ENCODE measurements at regions not wholly inside any gene's neighbourhood (a gene's known extent, or its start where the extent isn't known, plus 50 kb on each side); places are given as distances from the start of the nearest gene placed in this dataset.

DNA sequence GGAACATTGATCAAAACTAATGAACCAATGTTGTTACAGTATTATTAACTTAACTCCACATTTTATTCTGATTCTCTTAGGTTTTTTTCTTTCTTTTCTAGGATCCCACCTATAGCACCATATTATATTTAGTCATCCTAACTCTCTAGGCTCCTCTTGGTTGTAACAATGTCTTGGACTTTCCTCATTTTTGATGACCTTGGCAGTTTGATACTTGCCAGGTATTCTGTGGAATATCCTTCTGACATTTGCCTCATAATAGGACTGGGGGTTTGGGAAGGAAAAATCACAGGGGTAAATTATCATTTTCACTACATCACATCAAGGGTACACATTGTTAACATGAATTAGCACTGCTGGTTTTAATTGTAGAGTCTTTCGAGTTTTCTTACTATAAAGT is 851.6 kb upstream of the SOX9 start:
- FAIRE-seq (no peak), DNase-seq (ENCODE audit: low read depth, low spot score) (no peak)
- dilution Hi-C loops (cut with MboI; ENCODE audit: extremely low pct_ligation_motif_present, low sequenced_read_pairs) (no loop called here), intact Hi-C loops (cut with micrococcal nuclease) (no loop called here)
- no peak overlapping the region for H3K4me2 ChIP-seq (ENCODE audit: insufficient read depth, low read length)
- no peak overlapping the region for H3K9ac ChIP-seq (replicated peaks; ENCODE audit: extremely low read depth, insufficient read depth, low read length)
- no peak overlapping the region for H3K4me3 ChIP-seq (replicated peaks in 1 of 3; ENCODE audit: insufficient read depth in 1 of 3, low read depth in 1 of 3, low read length in 3 of 3)
- no peaks in the 10 kb centered on the region for H3K27me3 ChIP-seq (ENCODE audit: control insufficient read depth in 2 of 2, insufficient read depth in 2 of 2, low read length in 2 of 2)
- no peak overlapping the region for H3K27ac ChIP-seq (ENCODE audit: insufficient read depth, low read depth, low read length)
- TF ChIP-seq, protein P1, sequence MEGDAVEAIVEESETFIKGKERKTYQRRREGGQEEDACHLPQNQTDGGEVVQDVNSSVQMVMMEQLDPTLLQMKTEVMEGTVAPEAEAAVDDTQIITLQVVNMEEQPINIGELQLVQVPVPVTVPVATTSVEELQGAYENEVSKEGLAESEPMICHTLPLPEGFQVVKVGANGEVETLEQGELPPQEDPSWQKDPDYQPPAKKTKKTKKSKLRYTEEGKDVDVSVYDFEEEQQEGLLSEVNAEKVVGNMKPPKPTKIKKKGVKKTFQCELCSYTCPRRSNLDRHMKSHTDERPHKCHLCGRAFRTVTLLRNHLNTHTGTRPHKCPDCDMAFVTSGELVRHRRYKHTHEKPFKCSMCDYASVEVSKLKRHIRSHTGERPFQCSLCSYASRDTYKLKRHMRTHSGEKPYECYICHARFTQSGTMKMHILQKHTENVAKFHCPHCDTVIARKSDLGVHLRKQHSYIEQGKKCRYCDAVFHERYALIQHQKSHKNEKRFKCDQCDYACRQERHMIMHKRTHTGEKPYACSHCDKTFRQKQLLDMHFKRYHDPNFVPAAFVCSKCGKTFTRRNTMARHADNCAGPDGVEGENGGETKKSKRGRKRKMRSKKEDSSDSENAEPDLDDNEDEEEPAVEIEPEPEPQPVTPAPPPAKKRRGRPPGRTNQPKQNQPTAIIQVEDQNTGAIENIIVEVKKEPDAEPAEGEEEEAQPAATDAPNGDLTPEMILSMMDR (IDR thresholded peaks at IDR 0.05; ENCODE audit: extremely low read depth in 1 of 2, insufficient read depth in 1 of 2, low read depth in 1 of 2, low read length in 2 of 2) = no peak
- TF ChIP-seq, protein P2, sequence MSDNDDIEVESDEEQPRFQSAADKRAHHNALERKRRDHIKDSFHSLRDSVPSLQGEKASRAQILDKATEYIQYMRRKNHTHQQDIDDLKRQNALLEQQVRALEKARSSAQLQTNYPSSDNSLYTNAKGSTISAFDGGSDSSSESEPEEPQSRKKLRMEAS (IDR thresholded peaks at IDR 0.05; ENCODE audit: insufficient read depth, insufficient read length) = no peak
- TF ChIP-seq EZH2 (IDR thresholded peaks at IDR 0.05; ENCODE audit: borderline replicate concordance, low read depth, low read length, severe bottlenecking) = no peak
- TF ChIP-seq GATA2 (IDR thresholded peaks at IDR 0.05; ENCODE audit: insufficient read depth, insufficient read length, low read depth, low read length) = no peak
- TF ChIP-seq FOS (IDR thresholded peaks at IDR 0.05; ENCODE audit: borderline replicate concordance, insufficient read depth, low read length) = no peak
- no peak for TF ChIP-seq POLR2A (IDR thresholded peaks at IDR 0.05; ENCODE audit: low read depth, low read length)
- no peak for TF ChIP-seq MYC (IDR thresholded peaks at IDR 0.05; ENCODE audit: low read depth, low read length)
- no peaks in the 10 kb centered on the region for H3K36me3 ChIP-seq (ENCODE audit: control insufficient read depth in 2 of 2, extremely low read depth in 1 of 2, insufficient read depth in 2 of 2, low read length in 2 of 2)
- ChIA-PET CTCF (no interaction called here), POLR2A (no interaction called here)
- H3K9me1 ChIP-seq (replicated peaks; ENCODE audit: control insufficient read depth, extremely low read depth, insufficient read depth, low read length) = no peaks in the 10 kb centered on the region
- no peaks in the 10 kb centered on the region for H3K9me3 ChIP-seq (replicated peaks; ENCODE audit: control insufficient read depth, insufficient read depth, low read length)
- H2AFZ ChIP-seq (ENCODE audit: low read depth, low read length) = no peak overlapping the region
- H3K4me1 ChIP-seq (ENCODE audit: control insufficient read depth, extremely low read depth, insufficient read depth, low read length) = no peaks in the 10 kb centered on the region
- no peaks in the 10 kb centered on the region for H3K79me2 ChIP-seq (ENCODE audit: control insufficient read depth, insufficient read depth, low read length)
- H4K20me1 ChIP-seq (replicated peaks; ENCODE audit: control insufficient read depth, extremely low read depth, insufficient read depth, low read length) = no peaks in the 10 kb centered on the region
- BruUV-seq (replicated peaks) = no TSS peak

DNA sequence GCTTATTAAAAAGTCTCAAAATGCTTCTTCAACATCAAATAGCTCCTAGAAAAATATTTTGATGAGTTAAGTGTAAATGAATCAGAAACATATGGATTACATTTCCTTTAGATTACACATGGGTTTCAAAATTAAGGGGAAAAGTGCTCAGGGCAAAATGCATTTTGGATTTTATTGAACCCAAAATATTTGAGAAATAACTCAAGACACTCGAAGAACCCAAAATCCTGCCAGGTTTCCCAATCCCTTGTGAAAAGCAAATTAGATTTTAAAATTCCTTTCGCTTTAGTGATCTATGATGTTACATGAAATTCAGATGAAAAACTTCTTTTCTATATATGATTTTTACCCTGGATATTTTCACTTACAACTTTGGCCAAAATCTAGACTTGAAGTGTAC is 847.4 kb upstream of the SOX9 start:
- POLR2A ChIA-PET = no interaction called here
- Histone ChIP-seq H3K4me2 (ENCODE audit: insufficient read depth, low read length) (no peak overlapping the region), H3K4me1 (ENCODE audit: control insufficient read depth, extremely low read depth, insufficient read depth, low read length) (no peaks in the 10 kb centered on the region), H2AFZ (ENCODE audit: low read depth, low read length) (no peak overlapping the region), H3K36me3 (ENCODE audit: control insufficient read depth in 2 of 2, extremely low read depth in 1 of 2, insufficient read depth in 2 of 2, low read length in 2 of 2) (no peaks in the 10 kb centered on the region), H3K9me3 (replicated peaks; ENCODE audit: control insufficient read depth, insufficient read depth, low read length) (peaks cover 3% of the 10 kb centered on the region), H3K79me2 (ENCODE audit: control insufficient read depth, insufficient read depth, low read length) (no peaks in the 10 kb centered on the region), H3K27ac (ENCODE audit: insufficient read depth, low read depth, low read length) (no peak overlapping the region), H4K20me1 (replicated peaks; ENCODE audit: control insufficient read depth, extremely low read depth, insufficient read depth, low read length) (no peaks in the 10 kb centered on the region), H3K4me3 (replicated peaks in 1 of 3; ENCODE audit: insufficient read depth in 1 of 3, low read depth in 1 of 3, low read length in 3 of 3) (no peak overlapping the region), H3K9ac (replicated peaks; ENCODE audit: extremely low read depth, insufficient read depth, low read length) (no peak overlapping the region), H3K9me1 (replicated peaks; ENCODE audit: control insufficient read depth, extremely low read depth, insufficient read depth, low read length) (no peaks in the 10 kb centered on the region), H3K27me3 (ENCODE audit: control insufficient read depth in 2 of 2, insufficient read depth in 2 of 2, low read length in 2 of 2) (no peaks in the 10 kb centered on the region)
- TF ChIP-seq, protein P1 (IDR thresholded peaks at IDR 0.05; ENCODE audit: extremely low read depth in 1 of 2, insufficient read depth in 1 of 2, low read depth in 1 of 2, low read length in 2 of 2) = no peak
- no peak for TF ChIP-seq FOS (IDR thresholded peaks at IDR 0.05; ENCODE audit: borderline replicate concordance, insufficient read depth, low read length)
- no peak for TF ChIP-seq POLR2AphosphoS5 (IDR thresholded peaks at IDR 0.05; ENCODE audit: insufficient read depth, low read depth, low read length)
- no peak for TF ChIP-seq JUN (IDR thresholded peaks at IDR 0.05; ENCODE audit: borderline replicate concordance, insufficient read depth, insufficient read length, low read depth)
- TF ChIP-seq, protein P2 (IDR thresholded peaks at IDR 0.05; ENCODE audit: insufficient read depth, insufficient read length) = no peak
- TF ChIP-seq MYC (IDR thresholded peaks at IDR 0.05; ENCODE audit: low read depth, low read length) = no peak
- no peak for TF ChIP-seq EZH2 (IDR thresholded peaks at IDR 0.05; ENCODE audit: borderline replicate concordance, low read depth, low read length, severe bottlenecking)
- no peak for TF ChIP-seq GATA2 (IDR thresholded peaks at IDR 0.05; ENCODE audit: insufficient read depth, insufficient read length, low read depth, low read length)
- TF ChIP-seq POLR2A (IDR thresholded peaks at IDR 0.05; ENCODE audit: low read depth, low read length) = no peak
- DNase-seq (ENCODE audit: low read depth, low spot score) (no peak), FAIRE-seq (no peak)
- intact Hi-C loops (cut with micrococcal nuclease) (no loop called here), dilution Hi-C loops (cut with MboI; ENCODE audit: extremely low pct_ligation_motif_present, low sequenced_read_pairs) (no loop called here)
- CTCF ChIA-PET = no interaction called here
- BruUV-seq (replicated peaks) = no TSS peak

Data from endothelial cell of umbilical vein (primary cell).